ENCODE measurements at regions not wholly inside any gene's neighbourhood (a gene's known extent, or its start where the extent isn't known, plus 50 kb on each side); places are given as distances from the start of the nearest gene placed in this dataset.
"Not testable (repeated sequence)": the region's sequence is repeated elsewhere in the genome, so short reads cannot be mapped to it uniquely, and the experiment has no call there.

DNA sequence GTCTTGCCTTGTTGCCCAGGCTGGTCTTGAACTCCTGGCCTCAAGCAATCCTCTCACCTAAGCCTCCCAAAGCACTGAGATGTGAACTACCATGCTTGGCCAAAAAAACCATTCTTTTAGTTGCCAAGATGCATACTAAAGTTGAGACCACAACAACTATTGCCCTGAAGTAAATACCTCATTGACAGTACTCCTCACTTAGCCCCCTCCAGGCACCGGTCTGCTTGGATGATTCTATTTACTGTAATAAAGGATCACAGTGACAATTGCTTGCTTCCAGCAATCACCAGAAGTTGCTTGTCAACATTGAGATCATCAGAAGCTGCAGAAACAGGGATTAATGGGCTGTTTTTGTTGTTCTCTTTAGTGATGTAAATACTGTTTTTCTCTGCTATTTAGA lies 97.1 kb downstream of the CDRT15L2 start:
- H3K9me1 ChIP-seq (replicated peaks; ENCODE audit: control insufficient read depth, extremely low read depth, insufficient read depth, low read length); H4K20me1 ChIP-seq (replicated peaks; ENCODE audit: control insufficient read depth, extremely low read depth, insufficient read depth, low read length); DNase-seq (ENCODE audit: low read depth, low spot score); dilution Hi-C loops (cut with MboI; ENCODE audit: extremely low pct_ligation_motif_present, low sequenced_read_pairs); H3K4me2 ChIP-seq (ENCODE audit: insufficient read depth, low read length); H3K9ac ChIP-seq (replicated peaks; ENCODE audit: extremely low read depth, insufficient read depth, low read length); CTCF ChIA-PET; H3K4me3 ChIP-seq (replicated peaks in 1 of 3; ENCODE audit: insufficient read depth in 1 of 3, low read depth in 1 of 3, low read length in 3 of 3); intact Hi-C loops (cut with micrococcal nuclease); H3K27ac ChIP-seq (ENCODE audit: insufficient read depth, low read depth, low read length); H2AFZ ChIP-seq (ENCODE audit: low read depth, low read length); BruUV-seq (replicated peaks); H3K9me3 ChIP-seq (replicated peaks; ENCODE audit: control insufficient read depth, insufficient read depth, low read length); H3K27me3 ChIP-seq (ENCODE audit: control insufficient read depth in 2 of 2, insufficient read depth in 2 of 2, low read length in 2 of 2); FAIRE-seq; H3K36me3 ChIP-seq (ENCODE audit: control insufficient read depth in 2 of 2, extremely low read depth in 1 of 2, insufficient read depth in 2 of 2, low read length in 2 of 2); H3K79me2 ChIP-seq (ENCODE audit: control insufficient read depth, insufficient read depth, low read length); POLR2A ChIA-PET; H3K4me1 ChIP-seq (ENCODE audit: control insufficient read depth, extremely low read depth, insufficient read depth, low read length): not testable (repeated sequence)

DNA sequence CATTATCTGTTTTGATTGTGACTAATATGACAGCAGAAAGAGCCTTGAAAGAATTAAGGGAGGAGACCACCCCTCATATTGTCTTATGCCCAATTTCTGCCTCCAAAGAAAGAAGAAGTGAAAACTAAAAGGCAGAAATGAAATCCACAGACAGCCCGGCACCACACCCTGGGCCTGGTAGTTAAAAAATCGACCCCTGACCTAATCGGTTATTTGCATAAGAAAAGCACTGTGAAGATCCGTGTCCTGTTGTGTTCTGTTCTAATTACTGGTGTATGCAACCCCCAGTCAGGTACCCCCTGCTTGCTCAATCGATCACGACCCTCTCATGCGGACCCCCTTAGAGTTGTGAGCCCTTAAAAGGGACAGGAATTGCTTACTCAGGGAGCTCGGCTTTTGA lies 97.9 kb downstream of the CDRT15L2 start:
- H3K27ac ChIP-seq (ENCODE audit: insufficient read depth, low read depth, low read length); H2AFZ ChIP-seq (ENCODE audit: low read depth, low read length); dilution Hi-C loops (cut with MboI; ENCODE audit: extremely low pct_ligation_motif_present, low sequenced_read_pairs); H3K4me3 ChIP-seq (replicated peaks in 1 of 3; ENCODE audit: insufficient read depth in 1 of 3, low read depth in 1 of 3, low read length in 3 of 3); BruUV-seq (replicated peaks); H3K9me1 ChIP-seq (replicated peaks; ENCODE audit: control insufficient read depth, extremely low read depth, insufficient read depth, low read length); H3K9me3 ChIP-seq (replicated peaks; ENCODE audit: control insufficient read depth, insufficient read depth, low read length); H3K36me3 ChIP-seq (ENCODE audit: control insufficient read depth in 2 of 2, extremely low read depth in 1 of 2, insufficient read depth in 2 of 2, low read length in 2 of 2); H3K79me2 ChIP-seq (ENCODE audit: control insufficient read depth, insufficient read depth, low read length); H3K4me2 ChIP-seq (ENCODE audit: insufficient read depth, low read length); FAIRE-seq; H4K20me1 ChIP-seq (replicated peaks; ENCODE audit: control insufficient read depth, extremely low read depth, insufficient read depth, low read length); DNase-seq (ENCODE audit: low read depth, low spot score); H3K9ac ChIP-seq (replicated peaks; ENCODE audit: extremely low read depth, insufficient read depth, low read length); CTCF ChIA-PET; H3K27me3 ChIP-seq (ENCODE audit: control insufficient read depth in 2 of 2, insufficient read depth in 2 of 2, low read length in 2 of 2); intact Hi-C loops (cut with micrococcal nuclease); POLR2A ChIA-PET; H3K4me1 ChIP-seq (ENCODE audit: control insufficient read depth, extremely low read depth, insufficient read depth, low read length): not testable (repeated sequence)

DNA sequence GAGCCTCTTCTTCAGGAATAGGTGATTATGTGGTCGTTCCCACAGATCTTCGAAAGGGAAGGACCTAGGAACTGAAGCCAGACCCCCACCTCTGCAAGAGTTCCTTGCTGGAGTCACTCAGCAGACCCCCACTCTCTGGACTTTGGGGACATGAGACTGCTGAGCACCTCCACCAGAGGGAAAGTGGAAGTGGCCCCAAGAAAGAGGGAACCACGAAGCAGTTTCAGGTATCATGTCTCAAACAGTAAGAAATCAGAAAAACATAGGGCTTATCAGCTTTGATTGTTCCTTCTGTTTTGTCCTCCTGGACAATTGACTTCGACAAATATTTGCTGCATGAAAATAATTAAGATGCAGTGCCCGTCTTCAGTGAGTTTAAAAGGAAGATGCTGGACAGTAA lies 98.9 kb downstream of the CDRT15L2 start:
- H3K79me2 ChIP-seq (ENCODE audit: control insufficient read depth, insufficient read depth, low read length); POLR2A ChIA-PET; BruUV-seq (replicated peaks); H3K36me3 ChIP-seq (ENCODE audit: control insufficient read depth in 2 of 2, extremely low read depth in 1 of 2, insufficient read depth in 2 of 2, low read length in 2 of 2); CTCF ChIA-PET; dilution Hi-C loops (cut with MboI; ENCODE audit: extremely low pct_ligation_motif_present, low sequenced_read_pairs); H4K20me1 ChIP-seq (replicated peaks; ENCODE audit: control insufficient read depth, extremely low read depth, insufficient read depth, low read length); H3K4me1 ChIP-seq (ENCODE audit: control insufficient read depth, extremely low read depth, insufficient read depth, low read length); H3K9ac ChIP-seq (replicated peaks; ENCODE audit: extremely low read depth, insufficient read depth, low read length); H3K27me3 ChIP-seq (ENCODE audit: control insufficient read depth in 2 of 2, insufficient read depth in 2 of 2, low read length in 2 of 2); H2AFZ ChIP-seq (ENCODE audit: low read depth, low read length); H3K9me1 ChIP-seq (replicated peaks; ENCODE audit: control insufficient read depth, extremely low read depth, insufficient read depth, low read length); H3K4me3 ChIP-seq (replicated peaks in 1 of 3; ENCODE audit: insufficient read depth in 1 of 3, low read depth in 1 of 3, low read length in 3 of 3); H3K27ac ChIP-seq (ENCODE audit: insufficient read depth, low read depth, low read length); FAIRE-seq; intact Hi-C loops (cut with micrococcal nuclease); H3K4me2 ChIP-seq (ENCODE audit: insufficient read depth, low read length); H3K9me3 ChIP-seq (replicated peaks; ENCODE audit: control insufficient read depth, insufficient read depth, low read length); DNase-seq (ENCODE audit: low read depth, low spot score): not testable (repeated sequence)

DNA sequence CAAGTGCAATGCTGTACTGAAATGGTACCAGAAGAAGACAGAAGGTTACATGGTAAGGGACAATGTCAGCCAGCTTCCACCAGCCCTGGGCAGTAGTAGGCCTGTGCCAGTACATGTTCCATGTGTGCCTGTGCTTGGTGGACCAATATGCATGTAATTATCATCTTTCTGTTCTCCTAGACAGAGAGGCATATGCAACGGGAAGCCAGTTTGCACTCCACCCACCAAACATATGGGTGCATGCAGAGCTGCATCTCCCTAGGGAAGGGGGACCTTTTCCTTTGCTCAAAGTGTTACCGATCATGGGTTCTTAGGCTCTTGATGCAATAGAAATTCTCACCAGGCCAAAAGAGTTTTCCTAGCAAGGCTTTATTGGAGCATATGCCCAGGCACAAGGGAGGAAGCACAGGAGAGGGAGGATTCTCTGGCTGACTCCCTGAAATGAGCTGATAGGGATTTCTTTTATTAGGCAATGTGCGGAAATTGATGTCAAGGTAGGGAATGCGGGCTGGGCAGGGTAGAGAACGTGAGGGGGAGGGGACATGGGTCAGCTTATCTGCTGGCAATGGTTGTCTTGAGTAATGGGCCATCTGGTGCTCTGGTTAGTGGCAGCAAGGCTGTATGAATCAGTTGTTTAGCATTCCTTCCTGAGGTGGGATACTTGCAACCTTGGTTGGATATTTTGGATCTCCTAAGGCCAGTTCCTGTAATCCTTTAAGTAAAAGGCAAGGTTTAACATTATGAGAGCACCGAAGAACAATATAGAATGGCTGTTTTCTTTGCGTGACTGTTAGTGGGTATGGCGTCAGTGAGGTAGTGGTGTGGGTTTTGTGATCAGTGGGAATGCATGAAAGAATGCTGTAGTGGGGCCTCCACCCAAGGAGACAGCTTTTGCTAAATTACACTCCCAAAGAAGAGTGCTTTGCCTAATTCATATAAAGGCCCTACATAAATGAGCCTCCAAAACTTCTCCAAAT lies 102.5 kb downstream of the CDRT15L2 start:
- H3K36me3 ChIP-seq (ENCODE audit: control insufficient read depth in 2 of 2, extremely low read depth in 1 of 2, insufficient read depth in 2 of 2, low read length in 2 of 2); H4K20me1 ChIP-seq (replicated peaks; ENCODE audit: control insufficient read depth, extremely low read depth, insufficient read depth, low read length); H3K9me3 ChIP-seq (replicated peaks; ENCODE audit: control insufficient read depth, insufficient read depth, low read length); intact Hi-C loops (cut with micrococcal nuclease); H3K9ac ChIP-seq (replicated peaks; ENCODE audit: extremely low read depth, insufficient read depth, low read length); BruUV-seq (replicated peaks); DNase-seq (ENCODE audit: low read depth, low spot score); H3K27ac ChIP-seq (ENCODE audit: insufficient read depth, low read depth, low read length); CTCF ChIA-PET; dilution Hi-C loops (cut with MboI; ENCODE audit: extremely low pct_ligation_motif_present, low sequenced_read_pairs); H2AFZ ChIP-seq (ENCODE audit: low read depth, low read length); H3K79me2 ChIP-seq (ENCODE audit: control insufficient read depth, insufficient read depth, low read length); H3K4me1 ChIP-seq (ENCODE audit: control insufficient read depth, extremely low read depth, insufficient read depth, low read length); POLR2A ChIA-PET; FAIRE-seq; H3K4me3 ChIP-seq (replicated peaks in 1 of 3; ENCODE audit: insufficient read depth in 1 of 3, low read depth in 1 of 3, low read length in 3 of 3); H3K9me1 ChIP-seq (replicated peaks; ENCODE audit: control insufficient read depth, extremely low read depth, insufficient read depth, low read length); H3K27me3 ChIP-seq (ENCODE audit: control insufficient read depth in 2 of 2, insufficient read depth in 2 of 2, low read length in 2 of 2); H3K4me2 ChIP-seq (ENCODE audit: insufficient read depth, low read length): not testable (repeated sequence)

All from endothelial cell of umbilical vein (primary cell).